ENCODE measurements at regions not wholly inside any gene's neighbourhood (a gene's known extent, or its start where the extent isn't known, plus 50 kb on each side); places are given as distances from the start of the nearest gene placed in this dataset.

DNA sequence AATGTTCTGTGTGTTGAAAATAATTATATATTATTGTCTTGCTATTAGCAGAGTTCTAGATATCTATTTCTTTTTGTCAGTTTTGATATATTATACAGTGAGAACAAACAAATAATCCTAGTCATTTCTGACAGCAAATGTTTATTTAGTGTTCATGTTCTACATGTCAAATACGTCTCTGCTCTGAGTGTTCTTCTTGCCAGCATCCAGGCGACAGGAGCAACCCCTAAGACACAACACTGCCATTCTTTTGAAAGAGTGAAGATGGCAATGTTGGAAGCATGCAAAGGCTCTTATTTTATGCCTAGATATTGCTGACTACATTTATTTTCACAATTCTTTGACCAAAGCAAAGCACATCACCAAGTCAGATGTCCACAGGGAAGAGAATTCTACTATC lies 1556.6 kb upstream of the TMEFF2 start:
- TF ChIP-seq RAD21 (IDR thresholded peaks at IDR 0.05; ENCODE audit: low read depth) (no peak), EP300 (IDR thresholded peaks at IDR 0.05; ENCODE audit: borderline replicate concordance) (no peak), EGR1 (IDR thresholded peaks at IDR 0.05) (no peak), TCF12 (IDR thresholded peaks at IDR 0.05; ENCODE audit: low read depth) (no peak)
- TF ChIP-seq, protein P1, sequence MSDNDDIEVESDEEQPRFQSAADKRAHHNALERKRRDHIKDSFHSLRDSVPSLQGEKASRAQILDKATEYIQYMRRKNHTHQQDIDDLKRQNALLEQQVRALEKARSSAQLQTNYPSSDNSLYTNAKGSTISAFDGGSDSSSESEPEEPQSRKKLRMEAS (IDR thresholded peaks at IDR 0.05), result no peak
- TF ChIP-seq, protein P2, sequence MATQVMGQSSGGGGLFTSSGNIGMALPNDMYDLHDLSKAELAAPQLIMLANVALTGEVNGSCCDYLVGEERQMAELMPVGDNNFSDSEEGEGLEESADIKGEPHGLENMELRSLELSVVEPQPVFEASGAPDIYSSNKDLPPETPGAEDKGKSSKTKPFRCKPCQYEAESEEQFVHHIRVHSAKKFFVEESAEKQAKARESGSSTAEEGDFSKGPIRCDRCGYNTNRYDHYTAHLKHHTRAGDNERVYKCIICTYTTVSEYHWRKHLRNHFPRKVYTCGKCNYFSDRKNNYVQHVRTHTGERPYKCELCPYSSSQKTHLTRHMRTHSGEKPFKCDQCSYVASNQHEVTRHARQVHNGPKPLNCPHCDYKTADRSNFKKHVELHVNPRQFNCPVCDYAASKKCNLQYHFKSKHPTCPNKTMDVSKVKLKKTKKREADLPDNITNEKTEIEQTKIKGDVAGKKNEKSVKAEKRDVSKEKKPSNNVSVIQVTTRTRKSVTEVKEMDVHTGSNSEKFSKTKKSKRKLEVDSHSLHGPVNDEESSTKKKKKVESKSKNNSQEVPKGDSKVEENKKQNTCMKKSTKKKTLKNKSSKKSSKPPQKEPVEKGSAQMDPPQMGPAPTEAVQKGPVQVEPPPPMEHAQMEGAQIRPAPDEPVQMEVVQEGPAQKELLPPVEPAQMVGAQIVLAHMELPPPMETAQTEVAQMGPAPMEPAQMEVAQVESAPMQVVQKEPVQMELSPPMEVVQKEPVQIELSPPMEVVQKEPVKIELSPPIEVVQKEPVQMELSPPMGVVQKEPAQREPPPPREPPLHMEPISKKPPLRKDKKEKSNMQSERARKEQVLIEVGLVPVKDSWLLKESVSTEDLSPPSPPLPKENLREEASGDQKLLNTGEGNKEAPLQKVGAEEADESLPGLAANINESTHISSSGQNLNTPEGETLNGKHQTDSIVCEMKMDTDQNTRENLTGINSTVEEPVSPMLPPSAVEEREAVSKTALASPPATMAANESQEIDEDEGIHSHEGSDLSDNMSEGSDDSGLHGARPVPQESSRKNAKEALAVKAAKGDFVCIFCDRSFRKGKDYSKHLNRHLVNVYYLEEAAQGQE (IDR thresholded peaks at IDR 0.05; ENCODE audit: low read depth), result no peak
